NCI-H1092 (cell line): ENCODE measurements at regions not wholly inside any gene's neighbourhood (a gene's known extent, or its start where the extent isn't known, plus 50 kb on each side); places are given as distances from the start of the nearest gene placed in this dataset.

Experiments used
- DNase-seq: peaks from one replicate; lab custom pipeline; 2025; lab: John Stamatoyannopoulos, UW

- DNase-seq: no peak
Measured at GRCh38 chr2:62369541-62370202, 136.3 kb downstream of the TMEM17 start.

GRCh38 chr2:62364791-62365528 lies 141.0 kb downstream of the TMEM17 start:
- no peak for DNase-seq

DNA sequence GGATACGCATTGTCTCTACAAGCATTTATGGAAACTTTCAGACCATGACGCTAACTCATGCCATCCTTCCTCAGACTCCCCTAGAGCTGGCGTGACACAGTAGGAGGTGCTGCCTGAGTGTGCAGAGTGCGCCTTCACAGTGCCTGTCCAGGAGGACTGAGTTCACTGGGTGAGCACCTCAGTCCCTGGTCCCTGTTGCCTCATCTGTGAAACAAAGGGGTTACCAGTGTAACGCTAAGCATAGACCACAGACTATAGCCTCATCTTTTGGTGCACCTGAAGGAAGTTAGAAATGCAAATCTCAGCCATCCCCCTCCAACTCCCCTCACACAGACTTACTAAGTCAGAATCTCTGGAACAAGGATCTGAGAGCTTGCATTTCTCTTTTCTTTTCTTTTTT lies 142.8 kb downstream of the TMEM17 start:
- DNase-seq: no peak

DNA sequence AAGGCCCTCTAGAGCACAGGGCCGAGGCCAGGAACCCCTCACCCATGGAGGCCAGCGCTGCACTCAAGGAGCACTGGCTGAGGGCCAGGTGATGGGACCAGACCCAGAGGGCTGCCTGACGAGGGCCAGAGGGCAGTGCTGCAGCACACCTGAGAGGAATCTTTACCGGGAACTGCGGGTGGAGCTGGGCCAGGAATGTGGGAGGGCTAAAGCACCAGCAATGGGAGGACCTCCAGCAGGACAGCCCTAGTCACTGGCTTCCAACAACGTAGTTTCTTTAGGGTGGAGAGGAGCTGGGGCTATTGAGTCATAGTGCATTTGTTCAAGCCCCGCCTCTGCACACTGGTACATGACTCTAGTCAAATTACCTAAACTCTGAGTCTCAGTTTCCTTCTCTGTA lies 143.4 kb downstream of the TMEM17 start:
- no peak for DNase-seq

GRCh38 chr2:62361964-62362363 lies 144.0 kb downstream of the TMEM17 start:
- DNase-seq: no peak

- no peak for DNase-seq
Measured at GRCh38 chr2:62354771-62355561, 151.0 kb downstream of the TMEM17 start.

GRCh38 chr2:62352031-62352430 lies 154.0 kb downstream of the TMEM17 start:
- DNase-seq: no peak

GRCh38 chr2:62349788-62350187 lies 153.9 kb downstream of the B3GNT2 start:
- DNase-seq: no peak

DNA sequence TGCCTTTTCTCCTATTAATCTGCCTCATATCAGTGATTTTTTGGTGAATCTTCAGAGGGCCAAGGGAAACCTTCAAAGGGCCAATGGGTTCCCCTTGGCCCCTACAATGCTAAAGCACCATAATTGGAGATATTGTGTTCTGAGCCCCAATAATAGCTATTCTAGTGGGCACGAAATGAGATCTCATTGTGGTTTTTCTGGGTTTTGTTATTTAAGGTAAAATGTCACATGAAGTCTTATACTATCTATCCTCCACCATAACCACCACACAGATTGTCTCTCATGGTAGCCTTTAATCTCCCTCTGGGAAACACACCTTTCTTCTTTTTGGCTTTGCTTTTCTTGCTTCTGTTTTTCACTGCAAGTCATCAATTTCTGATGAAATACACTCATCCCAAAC lies 152.8 kb downstream of the B3GNT2 start:
- no peak for DNase-seq

- DNase-seq: no peak
Measured at GRCh38 chr2:62347563-62348270, 151.8 kb downstream of the B3GNT2 start.

GRCh38 chr2:62344472-62344871 lies 148.6 kb downstream of the B3GNT2 start:
- no peak for DNase-seq

DNA sequence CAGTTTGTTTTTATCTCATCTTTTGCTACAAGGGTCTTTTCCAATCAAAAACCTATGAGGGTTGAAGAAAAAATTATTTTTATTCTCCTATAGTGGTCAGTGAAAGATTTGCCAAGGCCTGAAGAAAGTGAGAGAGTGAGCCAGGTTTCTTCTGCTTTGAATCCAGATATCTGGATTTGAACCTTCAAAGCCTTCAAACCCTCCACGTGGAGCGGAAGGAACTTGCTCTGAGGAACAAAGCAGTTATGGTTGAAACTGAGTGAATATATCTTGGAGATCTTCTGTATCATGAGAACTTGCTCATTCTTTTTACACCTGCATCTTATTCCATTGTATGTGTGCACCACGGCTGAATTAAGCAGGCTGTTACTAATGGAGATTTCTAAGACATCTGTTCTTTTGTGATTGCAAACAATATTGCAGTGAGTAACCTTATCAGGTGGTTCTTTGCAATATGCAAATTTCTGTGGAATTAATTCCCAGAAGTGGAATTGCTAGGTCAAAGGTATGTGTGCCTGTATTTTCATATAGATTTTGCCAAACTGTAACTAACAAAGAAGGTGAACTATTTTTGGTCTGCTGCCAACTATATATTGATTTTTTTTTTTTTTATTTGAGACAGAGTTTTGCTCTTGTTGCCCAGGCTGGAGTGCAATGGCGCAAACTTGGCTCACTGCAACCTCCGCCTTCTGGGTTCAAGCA lies 147.9 kb downstream of the B3GNT2 start:
- no peak for DNase-seq

DNA sequence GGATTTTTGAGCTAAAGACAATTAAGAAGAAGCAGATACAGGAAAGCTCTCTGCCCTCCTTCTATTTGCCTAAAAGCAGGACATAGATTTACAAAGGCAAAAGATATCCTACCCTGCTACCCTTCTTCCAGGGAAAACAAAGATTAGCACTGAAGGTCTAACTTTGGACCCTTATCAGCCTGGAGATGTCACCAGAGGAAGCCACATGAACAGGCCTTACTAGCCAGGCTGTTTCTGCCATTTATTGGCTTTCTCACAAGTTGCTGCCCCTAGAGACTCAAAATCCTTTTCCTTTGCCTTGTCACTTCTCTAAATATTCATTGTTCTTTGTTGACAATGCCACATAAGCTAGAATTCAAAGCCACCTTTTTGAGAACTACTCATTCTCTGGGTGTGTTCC lies 147.3 kb downstream of the B3GNT2 start:
- no peak for DNase-seq

DNA sequence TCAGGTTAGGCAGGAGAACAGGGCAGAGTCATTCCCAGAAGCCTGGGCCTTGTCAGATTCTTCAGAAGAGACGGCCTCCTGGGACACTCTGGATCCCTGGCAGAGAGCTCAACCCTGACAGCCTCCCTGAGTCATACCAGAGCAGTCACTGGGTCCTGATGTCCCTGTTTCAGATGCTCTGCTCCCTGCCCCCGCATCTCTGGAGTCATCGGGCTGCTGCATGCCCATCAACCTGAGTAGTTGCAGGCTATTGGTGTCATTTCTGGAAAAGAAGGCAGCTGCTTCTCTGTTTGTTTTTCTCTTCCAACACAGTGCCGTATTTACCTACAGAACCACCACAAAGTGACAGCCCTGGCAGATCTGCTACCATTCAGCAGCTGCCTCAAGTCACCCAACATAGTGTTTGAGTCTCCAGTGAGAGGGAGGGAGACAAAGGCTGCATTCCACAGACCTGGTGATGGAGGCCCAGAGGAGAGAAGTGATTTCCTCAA lies 145.1 kb downstream of the B3GNT2 start:
- peak; percentile 46 for DNase-seq

- no peak for DNase-seq
Measured at GRCh38 chr2:62339837-62340236, 143.9 kb downstream of the B3GNT2 start.

GRCh38 chr2:62339413-62339812 lies 143.5 kb downstream of the B3GNT2 start:
- no peak for DNase-seq

DNA sequence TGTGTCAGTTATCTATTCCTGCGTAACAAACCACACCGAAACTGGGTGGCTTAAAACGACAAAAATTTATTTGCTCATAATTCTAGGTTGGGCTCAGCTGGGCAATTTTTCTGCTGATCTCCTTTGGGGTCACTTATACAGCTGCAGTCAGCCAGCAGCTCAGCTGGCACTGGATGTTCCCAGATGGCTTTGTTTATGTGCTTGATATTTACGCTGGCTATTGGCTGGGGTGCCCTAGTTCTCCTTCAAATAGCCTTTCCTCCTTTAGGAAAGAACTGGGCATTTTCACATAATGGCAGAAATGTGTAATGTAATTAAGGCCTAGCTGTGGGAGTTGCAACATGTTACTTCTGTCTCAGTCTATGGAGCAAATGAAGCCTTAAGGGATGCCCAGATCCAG lies 142.2 kb downstream of the B3GNT2 start:
- peak; percentile 20 for DNase-seq

GRCh38 chr2:62337403-62337802 lies 141.5 kb downstream of the B3GNT2 start:
- DNase-seq: no peak

GRCh38 chr2:62335612-62336011 lies 139.7 kb downstream of the B3GNT2 start:
- DNase-seq: no peak

GRCh38 chr2:62334440-62335058 lies 138.6 kb downstream of the B3GNT2 start:
- no peak for DNase-seq

DNA sequence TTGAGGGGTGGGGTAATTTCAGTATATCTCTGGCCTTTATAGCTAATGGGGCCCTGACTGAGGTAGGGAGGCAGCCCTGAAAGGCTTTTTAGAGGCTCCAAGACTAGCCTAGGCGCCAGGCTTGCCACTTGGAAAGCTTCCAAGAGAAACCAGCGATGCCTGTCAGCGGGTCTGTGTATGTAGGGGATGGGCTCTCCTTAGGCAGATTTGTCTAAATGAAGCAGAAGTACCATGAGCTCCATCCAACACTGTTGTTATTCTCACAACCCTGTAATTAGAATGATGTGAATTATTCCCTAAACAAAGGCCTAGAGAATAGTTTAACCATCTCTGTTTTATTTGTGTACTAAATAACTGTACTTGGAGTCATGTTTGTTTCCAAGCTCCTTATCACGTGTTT lies 138.1 kb downstream of the B3GNT2 start:
- DNase-seq: peak; percentile 52
